Amygdala (tissue), 56 donors: ENCODE measurements at regions not wholly inside any gene's neighbourhood (a gene's known extent, or its start where the extent isn't known, plus 50 kb on each side); places are given as distances from the start of the nearest gene placed in this dataset.
"Not testable (repeated sequence)": the region's sequence is repeated elsewhere in the genome, so short reads cannot be mapped to it uniquely, and the experiment has no call there.

ENCODE experiments used
- DNase-seq, 56 donors: peaks; one replicate each; lab custom pipeline; 2025; lab: John Stamatoyannopoulos, UW

GRCh38 chr10:55966101-55966500 lies 395.0 kb downstream of the ZWINT start:
- DNase-seq: no peak

GRCh38 chr10:55943403-55943802 lies 417.7 kb downstream of the ZWINT start:
- no peak for DNase-seq

GRCh38 chr10:55929291-55929690 lies 431.8 kb downstream of the ZWINT start:
- no peak for DNase-seq

- DNase-seq: not testable (repeated sequence)
These were observed 461.4 kb downstream of the ZWINT start for GRCh38 chr10:55899472-55900147.

- no peak for DNase-seq
These were observed 463.6 kb downstream of the ZWINT start for GRCh38 chr10:55897490-55897921.

- no peak for DNase-seq
These were observed 468.8 kb downstream of the ZWINT start for GRCh38 chr10:55892276-55892675.

- DNase-seq: no peak
These were observed 479.5 kb downstream of the ZWINT start for GRCh38 chr10:55881588-55881987.

- no peak for DNase-seq
These were observed 487.6 kb downstream of the ZWINT start for GRCh38 chr10:55873485-55873884.

GRCh38 chr10:55870186-55870585 lies 490.9 kb downstream of the ZWINT start:
- no peak for DNase-seq

- DNase-seq: no peak
These were observed 493.2 kb downstream of the ZWINT start for GRCh38 chr10:55867848-55868247.

GRCh38 chr10:55858730-55859129 lies 502.3 kb downstream of the ZWINT start:
- no peak for DNase-seq

- DNase-seq: no peak
These were observed 508.2 kb downstream of the ZWINT start for GRCh38 chr10:55852900-55853299.

GRCh38 chr10:55837273-55837672 lies 523.8 kb downstream of the ZWINT start:
- DNase-seq: no peak

- DNase-seq: no peak
These were observed 539.0 kb downstream of the ZWINT start for GRCh38 chr10:55822096-55822495.

GRCh38 chr10:55820478-55820877 lies 540.6 kb downstream of the ZWINT start:
- no peak for DNase-seq

GRCh38 chr10:55820071-55820470 lies 541.0 kb downstream of the ZWINT start:
- no peak for DNase-seq

GRCh38 chr10:55813451-55814170 lies 547.4 kb downstream of the ZWINT start:
- DNase-seq: no peak

GRCh38 chr10:55803055-55803454 lies 558.0 kb downstream of the ZWINT start:
- DNase-seq: no peak

GRCh38 chr10:55801353-55801661 lies 559.8 kb downstream of the ZWINT start:
- DNase-seq: no peak

- no peak for DNase-seq
These were observed 560.3 kb downstream of the ZWINT start for GRCh38 chr10:55800602-55801352.

- no peak for DNase-seq
These were observed 568.0 kb downstream of the ZWINT start for GRCh38 chr10:55793024-55793423.

GRCh38 chr10:55790276-55790675 lies 570.8 kb downstream of the ZWINT start:
- not testable (repeated sequence) for DNase-seq
